Retina (tissue), 1 donor: ENCODE measurements at regions not wholly inside any gene's neighbourhood (a gene's known extent, or its start where the extent isn't known, plus 50 kb on each side); places are given as distances from the start of the nearest gene placed in this dataset.

Source experiments
- DNase-seq: peaks from one replicate; pipeline ENCODE4 v3.0.0-alpha.2; 2016

GRCh38 chr12:67427336-67427735 is 158.2 kb downstream of the CAND1 start:
- DNase-seq, result no peak

- no peak for DNase-seq
Observed at GRCh38 chr12:67428431-67428830, 159.3 kb downstream of the CAND1 start.

GRCh38 chr12:67430708-67431335 is 161.7 kb downstream of the CAND1 start:
- DNase-seq, result peak; percentile 50

- no peak for DNase-seq
Observed at GRCh38 chr12:67431411-67432020, 162.4 kb downstream of the CAND1 start.

GRCh38 chr12:67433385-67434175 is 164.4 kb downstream of the CAND1 start:
- DNase-seq, result no peak

- DNase-seq, result no peak
Observed at GRCh38 chr12:67434671-67435370, 165.7 kb downstream of the CAND1 start.

- DNase-seq, result no peak
Observed at GRCh38 chr12:67436230-67436629, 167.1 kb downstream of the CAND1 start.

GRCh38 chr12:67437011-67437410 is 167.9 kb downstream of the CAND1 start:
- DNase-seq, result no peak

GRCh38 chr12:67439611-67440010 is 170.5 kb downstream of the CAND1 start:
- DNase-seq, result no peak

- peak; percentile 84 for DNase-seq
Observed at GRCh38 chr12:67441736-67442346, 172.7 kb downstream of the CAND1 start.

GRCh38 chr12:67442347-67442841 is 173.2 kb downstream of the CAND1 start:
- DNase-seq, result peak; percentile 86

- DNase-seq, result no peak
Observed at GRCh38 chr12:67442896-67443295, 173.7 kb downstream of the CAND1 start.

GRCh38 chr12:67444542-67444941 is 175.4 kb downstream of the CAND1 start:
- DNase-seq, result no peak

GRCh38 chr12:67446716-67447115 is 177.6 kb downstream of the CAND1 start:
- DNase-seq, result no peak

- DNase-seq, result no peak
Observed at GRCh38 chr12:67447180-67447579, 178.0 kb downstream of the CAND1 start.

- no peak for DNase-seq
Observed at GRCh38 chr12:67449591-67450052, 180.5 kb downstream of the CAND1 start.

GRCh38 chr12:67450441-67450840 is 181.3 kb downstream of the CAND1 start:
- DNase-seq, result no peak

GRCh38 chr12:67451206-67451605 is 182.0 kb downstream of the CAND1 start:
- no peak for DNase-seq

- DNase-seq, result no peak
Observed at GRCh38 chr12:67452119-67452805, 183.1 kb downstream of the CAND1 start.

GRCh38 chr12:67453191-67453590 is 184.0 kb downstream of the CAND1 start:
- no peak for DNase-seq

GRCh38 chr12:67455236-67455635 is 186.1 kb downstream of the CAND1 start:
- no peak for DNase-seq

GRCh38 chr12:67456431-67456901 is 187.3 kb downstream of the CAND1 start:
- DNase-seq, result peak; percentile 64
